ENCODE measurements at regions not wholly inside any gene's neighbourhood (a gene's known extent, or its start where the extent isn't known, plus 50 kb on each side); places are given as distances from the start of the nearest gene placed in this dataset.

- no peaks in the 10 kb centered on the region for H3K4me1 Mint-ChIP-seq
- no peak for DNase-seq
- no peak overlapping the region for H3K4me3 Mint-ChIP-seq
- peaks cover 8% of the 10 kb centered on the region for H3K9me3 Mint-ChIP-seq
- H3K36me3 Mint-ChIP-seq (ENCODE audit: low read depth), result no peaks in the 10 kb centered on the region
- H3K27ac Mint-ChIP-seq, result no peak overlapping the region
- no peaks in the 10 kb centered on the region for H3K27me3 Mint-ChIP-seq (ENCODE audit: low read depth, poor library complexity)
- TF ChIP-seq, protein P1, sequence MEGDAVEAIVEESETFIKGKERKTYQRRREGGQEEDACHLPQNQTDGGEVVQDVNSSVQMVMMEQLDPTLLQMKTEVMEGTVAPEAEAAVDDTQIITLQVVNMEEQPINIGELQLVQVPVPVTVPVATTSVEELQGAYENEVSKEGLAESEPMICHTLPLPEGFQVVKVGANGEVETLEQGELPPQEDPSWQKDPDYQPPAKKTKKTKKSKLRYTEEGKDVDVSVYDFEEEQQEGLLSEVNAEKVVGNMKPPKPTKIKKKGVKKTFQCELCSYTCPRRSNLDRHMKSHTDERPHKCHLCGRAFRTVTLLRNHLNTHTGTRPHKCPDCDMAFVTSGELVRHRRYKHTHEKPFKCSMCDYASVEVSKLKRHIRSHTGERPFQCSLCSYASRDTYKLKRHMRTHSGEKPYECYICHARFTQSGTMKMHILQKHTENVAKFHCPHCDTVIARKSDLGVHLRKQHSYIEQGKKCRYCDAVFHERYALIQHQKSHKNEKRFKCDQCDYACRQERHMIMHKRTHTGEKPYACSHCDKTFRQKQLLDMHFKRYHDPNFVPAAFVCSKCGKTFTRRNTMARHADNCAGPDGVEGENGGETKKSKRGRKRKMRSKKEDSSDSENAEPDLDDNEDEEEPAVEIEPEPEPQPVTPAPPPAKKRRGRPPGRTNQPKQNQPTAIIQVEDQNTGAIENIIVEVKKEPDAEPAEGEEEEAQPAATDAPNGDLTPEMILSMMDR (IDR thresholded peaks at IDR 0.05), result no peak
Measured at GRCh38 chr6:114844359-114844758, 501.5 kb upstream of the HS3ST5 start.

DNA sequence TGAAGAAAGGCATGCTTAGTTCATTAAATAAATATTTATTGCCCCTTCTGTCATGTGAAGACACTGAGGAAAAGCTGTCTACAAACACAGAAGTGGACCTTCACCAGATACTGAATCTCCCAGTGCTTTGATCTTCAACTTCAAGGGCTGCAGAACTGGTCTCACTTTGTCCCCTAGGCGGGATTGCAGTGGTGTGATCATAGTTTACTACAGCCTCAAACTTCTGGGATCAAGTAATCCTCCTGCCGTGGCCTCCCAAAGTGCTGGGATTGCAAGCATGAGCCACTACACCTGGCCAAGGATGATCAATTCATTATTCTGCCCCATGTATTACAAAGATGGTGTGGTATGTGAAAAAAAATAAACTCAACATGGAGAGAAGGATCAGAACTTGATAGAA, 496.2 kb upstream of the HS3ST5 start:
- no peaks in the 10 kb centered on the region for H3K36me3 Mint-ChIP-seq (ENCODE audit: low read depth)
- DNase-seq, result no peak
- no peak overlapping the region for H3K27ac Mint-ChIP-seq
- H3K4me3 Mint-ChIP-seq, result no peak overlapping the region
- TF ChIP-seq, protein P1 (IDR thresholded peaks at IDR 0.05), result no peak
- H3K4me1 Mint-ChIP-seq, result no peaks in the 10 kb centered on the region
- H3K27me3 Mint-ChIP-seq (ENCODE audit: low read depth, poor library complexity), result peaks cover 1% of the 10 kb centered on the region
- peaks cover 5% of the 10 kb centered on the region for H3K9me3 Mint-ChIP-seq

DNA sequence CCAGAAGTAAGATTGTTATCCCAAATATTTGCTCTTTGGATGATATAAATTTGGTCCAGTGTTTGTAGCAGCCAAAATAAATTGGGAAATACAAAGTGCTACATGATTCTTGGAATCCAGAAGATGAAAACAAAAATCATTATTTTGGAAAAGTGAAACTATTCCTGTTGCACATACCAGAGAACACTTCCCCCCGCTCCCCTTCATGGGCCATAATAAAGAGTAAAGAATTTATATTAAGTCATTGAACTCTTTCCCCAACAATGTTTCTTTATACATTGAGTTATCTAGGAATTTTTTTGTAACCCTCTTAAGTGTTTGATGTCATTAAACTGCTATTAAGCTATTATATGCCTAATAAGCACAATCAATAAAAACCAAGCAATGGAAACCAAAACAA, 490.4 kb upstream of the HS3ST5 start:
- DNase-seq, result no peak
- Mint-ChIP-seq H3K27me3 (ENCODE audit: low read depth, poor library complexity) (peaks cover 3% of the 10 kb centered on the region), H3K27ac (no peak overlapping the region), H3K36me3 (ENCODE audit: low read depth) (no peaks in the 10 kb centered on the region), H3K4me1 (no peaks in the 10 kb centered on the region), H3K4me3 (no peak overlapping the region), H3K9me3 (no peaks in the 10 kb centered on the region)
- TF ChIP-seq, protein P1 (IDR thresholded peaks at IDR 0.05), result no peak

DNA sequence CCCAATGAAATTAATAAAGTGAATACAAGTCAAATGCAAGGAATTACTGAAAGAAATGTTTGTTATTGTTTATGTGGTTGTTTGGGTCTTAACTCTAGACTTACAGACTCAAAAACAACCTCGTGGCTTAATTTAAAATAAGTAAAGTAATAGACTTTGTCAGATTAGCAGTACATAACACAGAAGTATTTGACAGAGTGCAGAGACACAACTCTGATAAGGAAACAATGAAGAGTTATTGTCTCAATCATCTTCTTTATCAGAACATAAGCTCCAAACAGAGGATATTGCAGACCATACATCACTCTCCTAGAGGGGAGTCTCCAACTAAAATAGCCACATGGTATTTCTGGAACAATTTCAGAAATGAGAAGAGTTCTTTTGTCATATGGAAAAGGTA, 487.7 kb upstream of the HS3ST5 start:
- Mint-ChIP-seq H3K9me3 (no peaks in the 10 kb centered on the region), H3K36me3 (ENCODE audit: low read depth) (no peaks in the 10 kb centered on the region), H3K27ac (no peak overlapping the region), H3K27me3 (ENCODE audit: low read depth, poor library complexity) (peaks cover 3% of the 10 kb centered on the region), H3K4me3 (no peak overlapping the region), H3K4me1 (no peaks in the 10 kb centered on the region)
- DNase-seq, result no peak
- TF ChIP-seq, protein P1 (IDR thresholded peaks at IDR 0.05), result no peak

DNA sequence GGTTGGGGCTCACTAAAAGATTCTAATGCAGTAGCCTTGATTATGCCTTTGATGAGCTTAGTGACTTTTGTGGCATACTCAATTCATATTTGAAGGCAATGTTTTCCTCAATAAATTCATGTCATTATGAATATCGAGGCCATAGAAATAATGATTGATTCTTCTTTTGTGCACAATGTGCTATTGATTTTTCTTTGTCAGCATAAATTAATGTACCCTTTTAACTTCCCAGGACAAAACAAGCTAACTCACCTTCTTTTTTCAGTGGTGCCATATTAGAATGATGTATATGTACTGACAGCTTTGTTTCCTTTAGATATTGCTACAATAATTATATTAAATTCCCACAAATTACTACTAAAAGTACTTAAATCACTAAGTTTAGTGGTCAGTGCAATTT, 484.3 kb upstream of the HS3ST5 start:
- Mint-ChIP-seq H3K4me3 (no peak overlapping the region), H3K9me3 (no peaks in the 10 kb centered on the region), H3K27me3 (ENCODE audit: low read depth, poor library complexity) (no peaks in the 10 kb centered on the region), H3K27ac (no peak overlapping the region), H3K4me1 (no peaks in the 10 kb centered on the region), H3K36me3 (ENCODE audit: low read depth) (no peaks in the 10 kb centered on the region)
- TF ChIP-seq, protein P1 (IDR thresholded peaks at IDR 0.05), result no peak
- no peak for DNase-seq

DNA sequence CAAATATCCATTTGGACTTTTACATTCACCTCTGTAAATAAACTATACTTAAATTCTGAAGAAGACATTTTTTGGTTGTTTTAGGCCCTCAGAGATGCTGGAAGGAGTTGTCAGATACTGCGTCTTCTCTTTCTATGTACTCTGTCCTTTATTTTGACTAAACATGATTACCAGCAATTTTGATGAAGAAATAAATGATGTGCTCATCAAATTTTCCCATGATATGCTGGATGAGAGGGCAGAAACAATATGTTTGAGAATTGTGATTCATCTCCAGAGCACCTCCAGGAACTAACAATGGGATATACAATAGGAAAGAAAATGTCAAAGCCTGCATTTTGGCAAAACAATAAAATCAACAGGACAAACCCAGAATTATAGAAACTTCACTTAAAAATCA, 481.6 kb upstream of the HS3ST5 start:
- no peak overlapping the region for H3K4me3 Mint-ChIP-seq
- H3K27ac Mint-ChIP-seq, result no peak overlapping the region
- H3K9me3 Mint-ChIP-seq, result no peaks in the 10 kb centered on the region
- H3K4me1 Mint-ChIP-seq, result no peaks in the 10 kb centered on the region
- no peak for DNase-seq
- TF ChIP-seq, protein P1 (IDR thresholded peaks at IDR 0.05), result no peak
- peaks cover 5% of the 10 kb centered on the region for H3K27me3 Mint-ChIP-seq (ENCODE audit: low read depth, poor library complexity)
- no peaks in the 10 kb centered on the region for H3K36me3 Mint-ChIP-seq (ENCODE audit: low read depth)
